Heart left ventricle (tissue), 16 donors: ENCODE measurements at regions not wholly inside any gene's neighbourhood (a gene's known extent, or its start where the extent isn't known, plus 50 kb on each side); places are given as distances from the start of the nearest gene placed in this dataset.
"Not testable (repeated sequence)": the region's sequence is repeated elsewhere in the genome, so short reads cannot be mapped to it uniquely, and the experiment has no call there.

Experiments
- ATAC-seq, 4 donors: fragments of 200-7000 bp; cut with Tn5 transposase; one replicate each; pipeline ENCODE4 v1.9.1; 2020 to 2022; ENCODE audit warnings: moderate library complexity in 4 of 4, mild to moderate bottlenecking in 3 of 4, moderate number of reproducible peaks in 1 of 4
- DNase-seq, 5 donors: peaks; one replicate each; pipeline ENCODE4 v3.0.0-alpha.2; 2020
- H3K27ac ChIP-seq, 12 donors: fragments of 200-600 bp; sonication (generic) in 4 of 12; one replicate each; pipeline versions ENCODE4 v1.5.0 to v1.8.0; 2016 to 2022; ENCODE audit warnings: mild to moderate bottlenecking in 2 of 12
- H3K27me3 ChIP-seq, 9 donors: fragments of 200-600 bp; sonication (generic) in 2 of 9; one replicate each; pipeline versions ENCODE4 v1.5.1 to v1.8.0; 2016 to 2022; ENCODE audit warnings: mild to moderate bottlenecking in 3 of 9
- H3K36me3 ChIP-seq, 9 donors: fragments of 200-600 bp; sonication (generic) in 2 of 9; one replicate each; pipeline versions ENCODE4 v1.5.0 to v1.8.0; 2018 to 2022; ENCODE audit warnings: mild to moderate bottlenecking in 2 of 9
- H3K4me1 ChIP-seq, 12 donors: fragments of 200-600 bp; sonication (generic) in 4 of 12; one replicate each; pipeline versions ENCODE4 v1.5.0 to v1.8.0; 2016 to 2022; ENCODE audit warnings: mild to moderate bottlenecking in 3 of 12
- H3K4me3 ChIP-seq, 12 donors: fragments of 200-600 bp; sonication (generic) in 4 of 12; one replicate each; pipeline versions ENCODE4 v1.5.0 to v1.8.0; 2017 to 2022; ENCODE audit warnings: mild to moderate bottlenecking in 9 of 12, moderate library complexity in 4 of 12
- H3K9me3 ChIP-seq, 12 donors: fragments of 200-600 bp; sonication (generic) in 4 of 12; one replicate each; pipeline versions ENCODE4 v1.5.0 to v1.8.0; 2016 to 2022; ENCODE audit warnings: mild to moderate bottlenecking in 1 of 12
- POLR2A ChIP-seq, 2 donors: fragments of 450-650 bp; IDR thresholded peaks; one replicate each; pipeline ENCODE4 v1.6.1; 2017; ENCODE audit warnings: antibody characterized with exemption in 2 of 2, mild to moderate bottlenecking in 2 of 2, moderate library complexity in 2 of 2
- WGBS, 4 donors: extraction: QIAGEN DNeasy Blood & Tissue Kit in 2 of 4; methylation state at CpG; one replicate each; pipeline versions ENCODE4 v1.1.5 to v1.1.7; 2013 to 2018; 5-methylcytosine and 5-hydroxymethylcytosine counted together
- intact Hi-C, 10 donors: fragments of 100-400 bp; cut with DNase I; formaldehyde crosslinking; loops; one replicate each; pipeline versions ENCODE4 v1.11.1 to v1.14.2; 2022
- TF ChIP-seq, protein P1 (sequence below), 12 donors: fragments of 200-600 bp; sonication (generic) in 4 of 12; IDR thresholded peaks; one replicate each; pipeline versions ENCODE4 v1.5.0 to v1.8.0; 2018 to 2022; ENCODE audit warnings: antibody characterized with exemption in 12 of 12, mild to moderate bottlenecking in 5 of 12
- donor health status: ischemic (EF 13 %, LVEDD 7.1; RV severe dilation, severe dysfunction).
- donor health status: healthy with polysubstance abuse.
- donor health status: DM: no; HTN: yes; CAD: no.
- donor health status: DM: no; HTN: no; CAD: no.
- donor health status: ischemic (EF 25% LVEDD 6.9; RV normal size, moderate dysfunction).
- donor health status: ischemic (EF 25% LVEDD 5.7; RV mildly dilated, moderate dysfunction).
- donor health status: healthy.
- donor health status: DM: yes; HTN: yes; CAD: no.
- donor health status: ischemic (EF 35%, LVEDD 5.7; RV mildly dilated, moderate dysfunction).
- donor health status: nonischemic (EF 11% LVEDD 7.7; RV severe dilation, severe dysfunction).
- donor health status: DM: yes; HTN: yes; CAD: no.
- donor health status: PGD.
- donor health status: ischemic (EF 29% LVEDD 5.4; RV normal size, mild dysfunction).
- donor health status: nonischemic (EF 23%, LVEDD 6.1; RV moderate dilation, normal function).

- Histone ChIP-seq H3K4me3 (no peak overlapping the region), H3K9me3 (peaks cover 0 to 21% (median 0%) of the 10 kb centered on the region in 12 donors), H3K27me3 (peaks cover 0 to 4% (median 0%) of the 10 kb centered on the region in 9 donors), H3K4me1 (peaks cover 0 to 24% (median 4%) of the 10 kb centered on the region in 12 donors), H3K36me3 (no peaks in the 10 kb centered on the region), H3K27ac (no peak overlapping the region)
- intact Hi-C loops, result loop anchor here in 3 of 10 donors (5.0 to 10.0 kb wide), 3 partner anchors 50 to 60 kb away; no protein-coding TSS in a partner anchor
- no peak for TF ChIP-seq POLR2A (IDR thresholded peaks at IDR 0.05)
- TF ChIP-seq, protein P1, sequence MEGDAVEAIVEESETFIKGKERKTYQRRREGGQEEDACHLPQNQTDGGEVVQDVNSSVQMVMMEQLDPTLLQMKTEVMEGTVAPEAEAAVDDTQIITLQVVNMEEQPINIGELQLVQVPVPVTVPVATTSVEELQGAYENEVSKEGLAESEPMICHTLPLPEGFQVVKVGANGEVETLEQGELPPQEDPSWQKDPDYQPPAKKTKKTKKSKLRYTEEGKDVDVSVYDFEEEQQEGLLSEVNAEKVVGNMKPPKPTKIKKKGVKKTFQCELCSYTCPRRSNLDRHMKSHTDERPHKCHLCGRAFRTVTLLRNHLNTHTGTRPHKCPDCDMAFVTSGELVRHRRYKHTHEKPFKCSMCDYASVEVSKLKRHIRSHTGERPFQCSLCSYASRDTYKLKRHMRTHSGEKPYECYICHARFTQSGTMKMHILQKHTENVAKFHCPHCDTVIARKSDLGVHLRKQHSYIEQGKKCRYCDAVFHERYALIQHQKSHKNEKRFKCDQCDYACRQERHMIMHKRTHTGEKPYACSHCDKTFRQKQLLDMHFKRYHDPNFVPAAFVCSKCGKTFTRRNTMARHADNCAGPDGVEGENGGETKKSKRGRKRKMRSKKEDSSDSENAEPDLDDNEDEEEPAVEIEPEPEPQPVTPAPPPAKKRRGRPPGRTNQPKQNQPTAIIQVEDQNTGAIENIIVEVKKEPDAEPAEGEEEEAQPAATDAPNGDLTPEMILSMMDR (IDR thresholded peaks at IDR 0.05), result no peak
- ATAC-seq, result no peak
- 72 to 81% (median 78%) methylated on average over 2 of the region's 2 CpGs for WGBS, 4 donors
- no peak for DNase-seq
Measured at GRCh38 chr1:175265091-175265490, 72.5 kb upstream of the KIAA0040 start.

DNA sequence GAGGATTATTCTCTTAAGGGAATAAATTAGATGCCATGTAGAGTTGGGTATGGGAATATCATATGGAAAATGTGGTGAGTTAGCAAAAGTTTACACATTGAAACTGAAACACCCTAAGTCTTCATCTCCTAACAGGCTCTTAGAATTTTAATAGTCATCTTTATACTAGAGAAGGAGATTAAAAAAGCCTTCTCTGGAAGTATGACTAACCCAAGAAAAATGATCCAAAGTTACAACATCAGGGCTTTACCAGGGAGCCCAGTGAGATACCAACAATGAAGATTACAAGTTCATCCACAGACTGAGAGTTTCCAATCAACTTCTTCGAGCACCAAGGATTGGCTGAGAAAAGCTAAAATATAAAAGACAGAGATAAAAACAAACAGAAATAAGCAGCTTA is 70.0 kb upstream of the KIAA0040 start:
- Histone ChIP-seq H3K4me3 (no peak overlapping the region), H3K27ac (no peak overlapping the region), H3K36me3 (no peaks in the 10 kb centered on the region), H3K27me3 (peaks cover 0 to under 1% (median 0%) of the 10 kb centered on the region in 9 donors), H3K9me3 (peaks cover 0 to 24% (median 0%) of the 10 kb centered on the region in 12 donors), H3K4me1 (peaks cover 0 to 8% (median 0%) of the 10 kb centered on the region in 12 donors)
- no peak for DNase-seq
- WGBS, 4 donors, result 72 to 77% (median 75%) methylated on average over 1 of the region's 1 CpG
- intact Hi-C loops, result loop anchor here in 2 of 10 donors (10.0 kb wide), 2 partner anchors 52 to 58 kb away; no protein-coding TSS in a partner anchor
- no peak for TF ChIP-seq POLR2A (IDR thresholded peaks at IDR 0.05)
- TF ChIP-seq, protein P1 (IDR thresholded peaks at IDR 0.05), result no peak
- no peak for ATAC-seq

DNA sequence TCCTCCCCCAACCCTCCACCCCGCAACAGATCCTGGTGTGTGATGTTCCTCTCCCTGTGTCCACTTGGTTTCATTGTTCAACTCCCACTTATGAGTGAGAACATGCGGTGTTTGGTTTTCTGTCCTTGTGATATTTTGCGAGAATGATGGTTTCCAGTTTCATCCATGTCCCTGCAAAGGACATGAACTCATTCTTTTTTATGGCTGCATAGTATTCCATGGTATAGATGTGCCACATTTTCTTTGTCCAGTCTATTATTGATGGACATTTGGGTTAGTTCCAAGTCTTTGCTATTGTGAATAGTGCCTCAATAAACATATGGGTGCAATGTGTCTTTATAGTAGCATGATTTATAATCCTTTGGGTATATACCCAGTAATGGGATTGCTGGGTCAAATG is 63.7 kb upstream of the KIAA0040 start:
- WGBS, 4 donors, result 83 to 99% (median 94%) methylated on average over 3 of the region's 3 CpGs
- DNase-seq, H3K36me3 ChIP-seq, H3K4me1 ChIP-seq, H3K27me3 ChIP-seq, H3K4me3 ChIP-seq, H3K27ac ChIP-seq, intact Hi-C loops, ATAC-seq: not testable (repeated sequence)
- H3K9me3 ChIP-seq, result peaks cover 0 to 19% (median 0%) of the 10 kb centered on the region in 12 donors

- TF ChIP-seq, protein P1 (IDR thresholded peaks at IDR 0.05), result no peak
- TF ChIP-seq POLR2A (IDR thresholded peaks at IDR 0.05), result no peak
- DNase-seq (peak in 1 of 5 donors; percentile 12), ATAC-seq (no peak)
- intact Hi-C loops, result no loop called here
- Histone ChIP-seq H3K4me1 (no peaks in the 10 kb centered on the region), H3K4me3 (no peak overlapping the region), H3K36me3 (no peaks in the 10 kb centered on the region), H3K27me3 (no peaks in the 10 kb centered on the region), H3K27ac (no peak overlapping the region), H3K9me3 (peaks cover 0 to 7% (median 0%) of the 10 kb centered on the region in 12 donors)
- WGBS, 4 donors, result 81 to 100% (median 91%) methylated on average over 1 of the region's 1 CpG
Measured at GRCh38 chr1:175254190-175254589, 61.6 kb upstream of the KIAA0040 start.

DNA sequence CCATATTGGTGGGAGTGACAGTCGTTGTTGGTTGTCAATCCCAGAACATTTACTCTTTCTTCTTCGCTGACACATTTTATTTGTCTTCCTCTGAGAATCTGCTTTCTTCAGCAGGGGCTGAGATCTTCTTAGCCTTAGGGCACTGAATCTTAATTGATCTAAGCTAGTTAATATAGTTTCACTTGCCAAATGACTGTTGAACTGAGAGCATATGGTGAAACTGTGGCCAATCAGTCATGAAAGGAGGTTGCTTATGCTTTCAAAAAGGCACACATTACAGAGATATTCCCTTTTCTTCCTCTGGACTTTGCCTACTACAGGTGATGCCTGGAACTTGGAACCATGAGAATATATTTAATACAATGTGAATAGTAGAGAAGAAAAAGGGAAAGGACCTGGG is 60.0 kb upstream of the KIAA0040 start:
- intact Hi-C loops, result no loop called here
- H3K27me3 ChIP-seq, result no peaks in the 10 kb centered on the region
- TF ChIP-seq POLR2A (IDR thresholded peaks at IDR 0.05), result no peak
- TF ChIP-seq, protein P1 (IDR thresholded peaks at IDR 0.05), result no peak
- no peaks in the 10 kb centered on the region for H3K4me1 ChIP-seq
- ATAC-seq (no peak), DNase-seq (no peak)
- H3K36me3 ChIP-seq, result no peaks in the 10 kb centered on the region
- peaks cover 0 to 7% (median 0%) of the 10 kb centered on the region in 12 donors for H3K9me3 ChIP-seq
- no peak overlapping the region for H3K4me3 ChIP-seq
- 89 to 96% (median 91%) methylated on average over 2 of the region's 2 CpGs for WGBS, 4 donors
- H3K27ac ChIP-seq, result no peak overlapping the region
